Left hindlimb (tissue), 1 donor: ENCODE measurements at regions not wholly inside any gene's neighbourhood (a gene's known extent, or its start where the extent isn't known, plus 50 kb on each side); places are given as distances from the start of the nearest gene placed in this dataset.
"Not testable (repeated sequence)": the region's sequence is repeated elsewhere in the genome, so short reads cannot be mapped to it uniquely, and the experiment has no call there.

Experiments
- DNase-seq: peaks from one replicate; pipeline ENCODE4 v3.0.0-alpha.2; 2018

DNA sequence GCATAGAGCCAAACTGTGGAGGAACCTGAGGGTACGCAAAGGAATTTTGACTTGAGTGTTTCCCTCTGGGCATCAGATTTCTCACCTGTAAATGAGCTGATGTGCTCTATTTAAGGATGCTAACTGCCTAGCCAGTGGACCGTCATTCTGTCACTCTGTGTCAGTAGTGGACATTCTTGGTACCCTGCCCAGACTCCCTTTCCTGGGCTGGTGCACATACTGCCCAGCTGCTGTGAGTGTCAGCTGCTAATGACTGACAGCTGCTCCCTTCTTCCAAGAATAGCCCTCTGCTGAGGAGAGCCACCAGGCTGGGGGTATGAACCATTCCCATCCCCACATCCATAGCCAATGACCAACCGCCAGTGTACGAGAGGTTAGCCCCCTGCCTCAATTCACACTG lies 193.1 kb upstream of the DAB1 start:
- peak; percentile 39 for DNase-seq

DNA sequence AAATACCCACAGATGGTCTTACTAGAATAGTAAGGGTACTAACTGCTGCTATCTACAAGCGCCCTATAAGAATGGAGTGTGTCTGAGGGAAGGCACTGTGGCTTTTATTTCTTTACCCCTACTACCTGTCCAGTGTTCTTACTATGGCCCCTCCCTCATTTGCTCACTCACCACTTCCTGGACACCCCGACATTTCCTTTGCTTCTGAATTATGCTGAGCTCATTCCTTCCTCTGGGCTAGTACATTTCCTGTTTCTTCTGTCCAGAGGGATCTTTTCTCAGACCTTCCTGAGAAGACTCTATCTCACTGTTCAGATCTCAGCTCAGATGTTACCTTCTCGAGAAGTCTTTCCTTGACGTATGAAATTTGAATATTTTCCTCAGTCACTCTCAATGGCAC lies 192.1 kb upstream of the DAB1 start:
- no peak for DNase-seq

DNA sequence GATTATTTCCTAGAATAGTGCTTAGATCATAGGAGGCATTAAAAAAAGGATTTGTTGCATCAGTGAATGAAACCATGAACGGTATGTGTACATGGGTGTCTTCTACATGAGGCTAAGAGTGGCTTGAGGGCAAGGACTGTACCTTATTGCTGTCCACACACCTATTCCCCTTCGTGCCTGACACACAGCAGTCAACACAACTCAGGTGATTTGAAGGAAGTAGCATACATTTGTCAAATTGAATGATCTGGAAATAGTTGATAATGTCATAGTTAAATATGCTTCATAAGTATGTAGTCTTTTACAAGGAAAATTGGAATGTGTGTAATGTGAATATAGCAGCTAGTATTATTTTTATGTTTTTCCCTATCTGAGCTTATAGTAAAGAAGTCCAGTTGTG lies 189.0 kb upstream of the DAB1 start:
- no peak for DNase-seq

DNA sequence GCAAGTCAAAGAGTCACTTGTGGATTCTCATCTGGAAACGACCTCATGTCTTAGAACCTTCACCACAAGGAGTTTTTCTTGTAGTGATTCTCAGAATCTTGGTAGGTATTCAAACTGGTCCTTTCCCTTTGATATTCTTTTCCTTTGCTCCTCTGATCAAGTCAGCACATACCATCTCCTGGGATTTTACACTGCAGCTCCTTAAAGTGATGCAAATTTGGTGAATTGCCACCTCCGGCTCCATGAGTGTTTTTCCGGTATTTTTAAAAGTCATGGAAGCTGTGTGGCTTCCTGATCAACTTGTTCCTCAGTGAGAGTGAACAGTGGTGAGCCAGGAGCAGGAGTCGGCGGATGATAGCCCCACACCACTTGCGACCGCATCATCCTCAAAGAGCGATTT lies 182.1 kb upstream of the DAB1 start:
- no peak for DNase-seq

DNA sequence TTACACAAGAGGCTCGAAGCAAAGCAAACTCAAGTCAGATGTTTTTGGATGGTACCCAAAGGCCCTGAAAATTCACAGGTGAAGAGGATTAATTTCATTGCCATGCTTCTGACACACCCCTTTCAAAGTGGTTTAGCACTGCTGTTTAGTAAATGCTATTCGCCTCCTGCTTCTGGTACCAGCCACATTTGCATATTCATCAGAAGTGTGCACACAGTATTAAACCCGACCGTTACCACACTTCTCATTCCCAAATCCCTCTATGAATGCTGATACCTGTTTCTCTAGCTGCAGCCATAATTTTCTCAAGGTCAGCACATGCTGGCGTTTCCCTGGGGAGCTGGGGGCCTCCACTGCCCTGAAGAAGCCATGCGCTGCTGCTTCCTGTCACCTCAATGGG lies 179.8 kb upstream of the DAB1 start:
- no peak for DNase-seq

DNA sequence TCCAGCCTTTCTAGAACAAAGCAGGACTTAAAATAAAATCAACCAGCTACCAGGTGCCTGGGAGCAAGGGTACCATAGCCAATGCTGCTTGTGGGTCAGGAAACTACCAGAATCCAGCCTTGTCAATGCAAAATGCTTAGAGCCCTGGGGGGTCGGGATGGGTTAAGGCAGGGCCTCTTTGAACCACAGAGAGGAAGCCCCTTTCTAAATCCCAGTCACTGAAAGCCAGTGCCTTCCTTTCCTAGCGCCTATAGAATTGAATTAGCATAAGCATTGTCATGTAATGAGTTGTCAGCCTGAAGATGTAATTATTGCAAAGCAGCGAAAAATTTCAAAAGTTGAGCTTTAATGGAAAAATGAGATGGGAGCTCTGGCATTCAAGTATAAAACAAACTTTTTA lies 176.6 kb upstream of the DAB1 start:
- DNase-seq = no peak

DNA sequence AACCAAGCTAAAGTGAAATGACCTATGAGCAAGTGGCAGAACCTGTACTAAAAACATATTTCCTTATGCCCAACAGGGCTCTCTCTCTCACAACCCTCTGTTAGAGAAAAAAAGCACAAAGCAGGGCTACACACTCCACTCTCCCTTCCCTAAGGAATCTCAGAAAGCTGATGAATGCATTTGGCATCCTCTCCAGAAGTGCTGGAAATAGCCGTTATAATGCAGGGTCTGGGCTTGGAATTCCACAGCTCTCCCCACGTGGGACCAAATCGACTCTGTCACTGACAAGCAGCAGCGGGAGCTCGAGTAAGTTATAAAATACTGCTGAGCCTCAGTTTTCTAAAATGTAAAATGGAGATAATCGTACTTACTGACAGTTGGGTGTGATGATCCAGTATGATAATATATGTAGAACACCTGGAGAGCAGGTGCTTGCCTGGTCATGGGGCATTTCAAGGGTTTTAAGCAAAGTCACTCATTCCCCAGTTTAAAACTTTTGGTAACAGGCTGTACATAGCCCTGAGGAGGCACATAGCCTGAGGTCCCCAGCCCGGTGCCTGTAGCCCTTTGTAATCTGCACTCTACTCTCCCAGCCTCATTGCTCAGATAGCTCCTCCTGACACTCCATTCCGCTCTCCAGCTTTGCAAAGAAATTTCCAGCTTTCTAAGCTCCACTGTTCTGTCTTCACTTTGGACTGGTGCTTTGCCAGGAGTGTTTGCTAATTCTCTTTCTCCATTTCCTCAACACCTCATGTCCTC lies 175.6 kb upstream of the DAB1 start:
- DNase-seq = peak; percentile 38

DNA sequence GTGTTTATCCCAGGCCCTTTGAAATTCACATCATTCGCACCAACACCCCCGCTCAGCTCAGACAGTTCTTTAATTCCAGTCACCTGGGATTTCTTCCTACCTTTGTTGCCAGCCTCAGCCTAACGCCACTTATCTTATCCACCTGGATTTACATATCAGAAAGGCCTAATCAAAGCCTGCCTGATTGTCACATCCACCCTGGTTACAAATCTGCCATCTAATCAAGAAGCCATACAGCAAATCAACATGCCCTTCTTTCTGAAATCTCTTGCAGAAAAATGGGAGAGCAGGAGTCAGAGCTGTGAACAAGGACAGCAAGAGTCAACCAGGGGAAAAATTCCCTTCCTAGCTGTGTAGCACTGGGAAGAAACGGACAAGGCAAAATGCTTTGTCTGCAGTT lies 173.2 kb upstream of the DAB1 start:
- no peak for DNase-seq

DNA sequence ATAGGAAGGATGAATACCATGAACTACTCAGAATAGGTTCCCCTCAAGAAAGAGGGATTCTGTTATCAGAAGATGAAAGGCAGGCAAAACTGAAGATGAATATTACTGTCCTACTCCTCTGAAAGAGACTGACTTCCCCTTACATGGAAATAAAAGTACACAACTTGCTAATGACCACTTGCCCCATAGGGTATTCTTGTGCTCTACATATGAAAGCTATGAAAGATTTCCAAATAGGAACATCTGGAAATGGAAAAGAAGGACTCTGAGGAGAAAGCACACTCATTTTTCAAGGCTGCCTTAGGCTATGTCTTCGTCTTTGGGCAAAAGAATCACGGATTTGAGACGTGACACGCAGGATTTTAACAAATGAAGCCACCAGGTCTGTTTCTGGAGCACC lies 170.1 kb upstream of the DAB1 start:
- no peak for DNase-seq

DNA sequence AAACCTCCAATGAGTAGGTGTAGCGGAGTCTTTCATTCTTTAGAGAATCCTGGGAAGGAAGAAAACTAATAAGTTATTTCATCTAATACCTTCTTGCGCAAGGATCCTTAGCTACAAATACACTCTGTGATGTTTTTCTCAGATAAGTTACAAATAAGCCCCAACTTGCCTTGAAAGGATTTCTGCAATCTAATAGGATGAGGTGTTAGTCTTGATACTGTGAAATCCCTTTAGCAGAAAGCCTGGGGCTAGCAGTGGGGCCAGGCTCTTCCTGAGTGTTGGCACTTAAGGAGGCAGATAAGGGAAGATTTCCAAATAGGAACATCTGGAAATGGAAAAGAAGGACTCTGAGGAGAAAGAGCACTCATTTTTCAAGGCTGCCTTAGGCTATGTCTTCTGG lies 168.0 kb upstream of the DAB1 start:
- no peak for DNase-seq

DNA sequence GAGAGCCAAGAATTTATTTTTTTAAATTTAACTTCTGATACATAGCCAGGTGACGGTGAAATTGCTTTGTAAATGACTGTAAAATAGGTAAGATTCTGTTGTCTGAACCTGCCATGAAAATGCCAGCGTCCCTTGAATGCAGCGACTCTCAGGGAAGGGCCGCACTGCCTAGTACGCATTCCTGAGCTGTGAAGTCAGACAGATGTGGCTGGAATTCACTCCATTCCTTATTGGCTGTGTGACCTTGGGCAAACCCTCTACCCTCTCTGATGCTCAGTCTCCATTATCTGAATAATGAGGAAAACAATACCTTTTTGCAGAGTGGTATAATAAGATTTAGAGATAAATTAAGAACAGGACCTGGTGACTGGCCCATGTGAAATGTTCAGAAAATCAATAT lies 167.1 kb upstream of the DAB1 start:
- no peak for DNase-seq

DNA sequence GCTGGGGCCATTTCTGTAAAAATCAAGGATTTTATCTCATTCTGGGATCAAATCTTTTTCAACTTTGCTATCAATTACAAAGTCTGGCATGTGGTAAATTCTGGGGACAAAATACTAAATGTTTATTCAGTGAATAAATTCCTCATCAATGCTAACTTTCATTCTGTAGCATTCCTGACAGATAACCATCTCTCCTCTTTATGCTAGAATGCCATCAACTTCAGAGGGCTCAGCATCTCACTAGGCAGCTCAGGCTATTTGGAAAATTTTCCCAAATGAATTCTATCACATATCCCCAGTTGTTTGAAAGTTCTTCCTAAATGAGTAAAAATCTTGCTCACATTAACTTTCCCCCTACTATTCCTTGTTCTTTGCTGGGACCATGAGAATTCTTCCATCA lies 163.0 kb upstream of the DAB1 start:
- no peak for DNase-seq

DNA sequence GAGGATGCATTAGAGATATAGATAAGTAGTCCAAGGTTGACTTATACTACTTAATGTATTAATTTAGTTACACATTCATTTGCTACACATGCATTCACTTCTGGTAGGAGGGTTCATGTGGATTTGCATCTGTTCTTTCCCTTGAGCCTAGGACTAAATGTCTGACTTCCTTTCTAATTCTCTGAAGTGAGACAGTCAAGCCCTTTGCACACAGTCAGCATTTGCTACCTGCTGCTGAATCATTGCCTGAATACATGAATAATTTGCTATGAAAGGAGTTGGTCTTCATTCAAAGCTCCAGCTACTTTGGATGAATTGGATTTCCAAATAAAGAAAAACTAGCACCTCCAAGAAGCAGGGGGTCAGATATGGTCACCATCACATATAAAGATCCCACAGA lies 154.8 kb upstream of the DAB1 start:
- DNase-seq = no peak

DNA sequence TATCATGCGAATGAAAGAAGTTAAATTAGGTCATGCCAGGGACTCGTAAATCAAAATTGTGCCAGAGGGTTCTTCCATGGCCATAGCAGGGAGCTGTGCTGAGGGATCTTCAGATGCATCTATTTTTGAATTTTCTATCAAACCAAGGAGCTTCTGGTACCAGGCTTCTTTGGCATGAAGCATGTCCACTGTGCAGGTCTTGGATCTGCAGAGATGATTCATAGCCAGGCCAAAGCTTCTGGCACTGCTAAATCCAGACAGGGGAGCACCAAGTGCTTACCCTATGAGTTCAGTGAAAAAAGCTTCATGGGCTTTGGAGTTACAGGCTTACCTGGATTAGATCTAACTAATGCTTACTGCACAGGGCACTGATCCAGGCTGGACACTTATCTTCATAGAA lies 154.2 kb upstream of the DAB1 start:
- no peak for DNase-seq

DNA sequence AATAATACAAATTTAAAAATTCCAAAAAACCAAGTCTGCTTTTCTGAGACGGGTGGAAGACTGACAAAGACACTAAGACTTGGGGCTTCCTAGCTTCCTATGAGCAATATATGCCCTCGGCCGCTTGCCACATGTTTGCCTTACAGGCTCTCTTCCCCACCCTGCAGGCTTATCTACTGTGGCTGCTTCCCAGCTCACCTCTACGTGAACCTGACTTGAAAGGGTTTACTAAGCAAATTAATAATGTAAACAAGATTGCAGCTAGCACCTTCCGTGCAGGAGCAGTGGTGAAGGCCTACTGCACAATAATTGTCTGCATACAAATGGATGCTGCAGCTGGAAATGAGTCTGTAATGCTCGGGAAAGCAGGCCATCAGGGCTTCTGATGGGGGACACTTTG lies 152.9 kb upstream of the DAB1 start:
- no peak for DNase-seq

DNA sequence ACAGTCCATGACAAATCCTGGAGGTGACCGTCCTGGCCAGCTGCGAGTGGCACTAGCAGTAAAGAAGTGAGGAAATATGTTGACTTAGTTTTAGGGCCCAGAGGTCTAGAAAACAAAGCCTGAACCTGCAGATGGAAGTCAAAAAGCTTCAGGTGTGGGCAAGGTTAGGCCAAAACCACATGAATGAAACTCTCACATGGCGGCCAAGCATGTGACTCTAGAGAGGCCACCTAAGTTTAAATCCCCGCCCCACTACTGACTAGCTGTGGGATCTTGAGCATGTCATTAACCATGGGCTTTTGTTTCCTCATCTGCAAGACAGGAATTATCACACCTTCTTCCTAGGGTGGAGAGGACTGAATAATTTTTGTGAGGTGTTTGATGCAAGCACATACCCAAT lies 148.2 kb upstream of the DAB1 start:
- DNase-seq = no peak

DNA sequence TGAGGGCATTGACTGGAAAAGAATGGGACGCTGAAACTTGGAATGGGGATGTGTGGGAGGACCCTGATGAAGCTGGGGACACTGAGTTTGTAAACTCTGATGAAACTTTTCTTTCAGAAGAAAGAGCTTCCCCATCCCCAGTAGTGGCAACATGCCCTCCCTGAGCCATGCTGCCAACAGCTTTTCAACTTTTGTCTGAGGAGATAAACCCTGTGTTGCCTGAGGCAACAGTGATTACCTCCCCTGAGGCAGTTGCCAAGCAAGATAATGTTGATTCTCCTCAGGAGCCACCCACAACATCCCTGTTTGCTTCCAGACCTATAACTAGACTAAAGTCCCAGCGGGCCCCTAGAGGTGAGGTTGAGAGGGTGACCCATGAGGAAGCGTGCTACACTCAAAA lies 134.2 kb upstream of the DAB1 start:
- DNase-seq = not testable (repeated sequence)

DNA sequence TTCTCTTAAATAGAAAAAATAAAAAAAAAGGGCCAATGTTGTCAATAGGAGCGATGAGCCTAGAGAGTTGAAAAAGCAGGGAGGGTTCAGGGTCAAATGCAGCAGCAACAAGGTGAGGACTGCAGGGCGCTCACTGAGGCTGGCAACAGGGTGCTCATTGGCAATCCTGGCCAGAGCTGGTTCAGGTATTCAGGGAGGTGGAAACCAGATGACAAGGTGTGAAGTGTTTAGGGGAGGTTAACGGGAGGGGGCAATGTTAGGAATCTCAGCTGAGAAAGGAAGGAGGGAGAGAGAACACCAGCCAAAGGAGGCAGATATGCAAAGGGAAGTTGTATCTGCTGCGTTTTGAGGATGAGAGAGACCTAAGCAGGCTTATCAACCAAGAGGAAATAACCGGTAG lies 129.8 kb upstream of the DAB1 start:
- DNase-seq = no peak

DNA sequence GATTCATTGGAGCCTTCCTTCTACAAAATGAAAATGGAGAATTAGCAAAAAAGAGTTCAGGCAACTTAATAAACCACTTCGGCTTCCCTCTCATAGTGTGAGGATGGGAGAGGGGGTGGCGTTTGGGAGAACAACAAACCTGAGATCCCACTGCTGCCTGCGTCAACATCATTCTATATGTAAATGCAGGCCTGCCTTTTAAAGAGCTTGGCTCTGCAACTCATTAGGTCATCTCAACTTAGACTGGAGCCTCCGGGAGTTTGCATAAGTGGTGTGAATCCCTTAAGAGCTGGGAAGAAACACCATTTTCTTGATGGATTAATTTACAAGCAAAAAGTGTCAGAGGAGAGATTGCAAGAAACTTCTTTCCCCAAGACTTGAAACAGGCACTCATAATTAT lies 127.6 kb upstream of the DAB1 start:
- no peak for DNase-seq

DNA sequence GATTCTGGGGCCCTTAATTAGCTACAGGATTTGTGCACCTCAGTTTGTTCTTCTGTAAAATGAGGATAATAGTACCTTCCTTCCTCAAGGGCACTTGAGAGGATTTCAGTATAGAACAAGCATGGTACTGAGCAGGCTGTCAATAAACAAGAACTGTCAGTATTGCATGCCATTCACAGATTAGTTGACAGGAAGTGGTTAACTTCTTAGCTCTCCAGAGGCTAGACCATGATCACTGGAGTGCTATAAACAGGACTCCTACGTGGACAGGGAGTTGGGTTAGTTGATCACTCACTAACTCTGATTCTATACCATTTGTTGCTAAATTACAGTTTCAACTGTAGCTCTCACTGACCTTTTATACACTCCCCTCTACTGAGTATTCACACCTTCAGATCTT lies 126.2 kb upstream of the DAB1 start:
- DNase-seq = no peak

DNA sequence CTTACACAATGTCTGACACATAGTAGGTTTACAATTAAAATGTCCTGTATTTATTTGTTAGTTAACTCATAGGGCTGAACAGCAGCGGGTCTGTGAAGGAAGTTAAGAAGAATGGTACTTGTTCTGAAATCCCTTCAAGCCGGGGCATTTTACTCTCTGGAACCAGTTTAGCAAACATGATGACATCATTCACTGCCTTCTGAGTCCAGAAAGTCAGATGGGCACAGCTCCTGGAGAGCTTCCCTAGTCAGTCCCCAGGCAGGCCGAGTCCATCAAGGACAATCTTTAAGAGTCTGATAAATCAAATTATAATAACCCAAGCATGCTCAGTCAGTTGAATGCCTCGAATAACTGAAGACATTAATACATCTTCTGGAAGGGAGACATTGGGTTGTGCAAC lies 125.4 kb upstream of the DAB1 start:
- DNase-seq = no peak

DNA sequence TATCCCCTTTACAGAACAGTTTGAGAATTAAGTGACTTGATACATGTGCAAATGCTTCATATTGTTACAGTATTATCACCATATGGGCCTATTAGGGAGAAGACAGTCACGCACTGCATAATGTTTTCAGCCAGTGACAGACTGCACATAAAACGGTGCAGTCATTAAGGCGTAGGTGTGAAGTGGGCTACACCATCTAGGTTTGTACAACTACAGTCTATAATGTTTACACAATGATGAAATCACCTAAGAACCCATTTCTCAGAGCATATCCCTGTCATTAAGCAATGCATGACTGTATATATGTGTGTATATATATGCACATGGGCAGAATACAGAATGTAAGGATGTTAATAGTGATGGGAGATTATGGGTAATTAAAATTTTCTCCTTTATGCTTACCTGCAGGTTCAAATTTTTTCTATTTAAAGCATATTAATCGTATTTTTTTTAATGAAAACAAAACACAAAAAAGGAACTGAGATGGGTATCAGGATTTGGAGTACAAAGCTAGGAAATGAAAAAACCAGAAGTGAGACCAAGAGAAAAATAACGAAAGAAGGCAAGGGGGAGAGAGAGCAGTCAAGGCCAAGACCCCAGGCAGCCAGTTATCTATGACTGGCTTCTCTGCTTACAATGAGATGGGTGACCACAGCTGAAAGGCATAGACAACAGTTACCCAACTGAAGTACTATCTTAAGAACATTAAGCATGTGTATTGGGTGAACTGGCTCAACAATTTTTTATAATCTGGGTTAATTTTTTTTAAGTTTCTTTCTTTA lies 122.9 kb upstream of the DAB1 start:
- no peak for DNase-seq

DNA sequence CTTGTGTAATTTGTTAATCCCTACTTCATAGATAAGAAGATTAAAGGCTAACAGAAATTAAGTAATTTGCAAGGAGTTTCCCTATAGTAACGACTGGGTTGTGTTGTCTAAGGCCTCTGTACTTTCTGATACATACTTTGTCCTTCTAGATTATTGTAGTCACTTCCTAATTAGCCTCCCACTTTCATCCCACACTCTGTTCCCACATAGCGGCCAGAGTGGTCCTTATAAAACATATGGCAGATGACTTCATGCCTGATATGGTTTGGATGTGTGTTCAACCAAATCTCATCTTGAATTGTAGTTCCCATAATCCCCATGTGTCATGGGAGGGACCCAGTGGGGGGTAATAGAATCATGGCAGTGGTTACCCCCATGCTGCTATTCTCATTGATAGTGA lies 120.5 kb upstream of the DAB1 start:
- no peak for DNase-seq

DNA sequence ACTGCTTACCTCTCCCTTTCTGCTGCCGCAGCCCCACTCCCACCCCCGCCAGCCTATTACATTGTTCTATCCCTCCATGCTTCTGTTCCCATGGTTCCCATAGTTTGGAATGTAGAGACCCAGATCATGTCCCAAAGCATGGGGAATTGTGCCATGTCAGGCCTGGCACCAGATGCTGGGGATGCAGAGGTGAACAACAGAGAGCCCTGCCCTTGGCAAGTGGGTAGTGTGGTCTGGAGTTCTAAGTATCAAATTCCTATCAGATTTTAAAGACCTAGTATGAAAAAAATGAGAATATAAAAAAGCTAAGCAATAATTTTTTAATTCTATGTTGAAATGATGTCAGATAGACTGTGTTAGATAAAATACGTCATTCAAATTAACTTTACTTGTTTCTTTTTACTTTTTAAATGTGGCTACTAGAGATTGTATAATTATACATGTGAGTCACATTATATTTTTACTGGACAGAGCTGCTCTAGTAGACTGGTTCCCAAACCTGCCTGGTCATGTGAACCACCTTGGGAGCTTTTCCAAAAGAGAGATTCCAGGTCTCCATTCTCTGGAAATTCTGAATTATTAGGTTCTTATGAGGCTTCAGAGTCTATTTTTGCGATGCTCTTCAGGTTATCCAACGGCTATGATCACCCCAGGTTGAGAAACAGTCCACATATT lies 113.0 kb upstream of the DAB1 start:
- DNase-seq = no peak
